ENCODE measurements at regions not wholly inside any gene's neighbourhood (a gene's known extent, or its start where the extent isn't known, plus 50 kb on each side); places are given as distances from the start of the nearest gene placed in this dataset.
"Not testable (repeated sequence)": the region's sequence is repeated elsewhere in the genome, so short reads cannot be mapped to it uniquely, and the experiment has no call there.

DNA sequence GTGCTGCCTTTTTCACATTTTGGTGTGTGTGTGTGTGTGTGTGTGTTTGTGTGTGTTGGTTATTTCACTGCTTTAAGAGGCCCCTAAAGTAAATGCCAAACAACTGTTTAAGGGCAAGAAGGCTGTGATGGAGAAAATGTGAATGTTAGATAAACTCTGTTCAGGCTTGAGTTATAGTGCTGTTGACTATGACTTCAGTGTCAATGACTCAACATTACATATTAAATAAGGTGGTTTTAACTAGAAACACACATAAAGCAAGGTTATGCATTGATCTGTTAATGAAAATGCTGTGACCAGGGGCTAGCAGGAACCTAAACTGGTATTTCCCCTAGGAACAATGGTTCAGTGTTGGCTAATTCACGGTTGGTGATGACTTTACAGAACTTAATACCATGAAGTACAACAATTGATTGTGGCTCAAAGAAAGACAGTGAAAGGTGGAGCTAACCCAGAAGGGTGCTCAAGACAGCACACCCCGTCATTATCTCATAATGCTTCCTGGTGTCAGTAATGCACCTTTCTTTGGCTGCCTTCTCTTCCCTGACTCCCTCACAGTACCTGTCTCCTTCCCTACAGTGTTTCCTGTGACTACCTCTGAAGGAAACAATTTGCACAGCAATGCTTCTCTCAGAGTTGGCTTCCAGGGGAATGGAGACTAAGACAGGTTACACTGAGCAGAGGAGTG, 116.1 kb downstream of the RIN2 start:
- no peak for DNase-seq

DNA sequence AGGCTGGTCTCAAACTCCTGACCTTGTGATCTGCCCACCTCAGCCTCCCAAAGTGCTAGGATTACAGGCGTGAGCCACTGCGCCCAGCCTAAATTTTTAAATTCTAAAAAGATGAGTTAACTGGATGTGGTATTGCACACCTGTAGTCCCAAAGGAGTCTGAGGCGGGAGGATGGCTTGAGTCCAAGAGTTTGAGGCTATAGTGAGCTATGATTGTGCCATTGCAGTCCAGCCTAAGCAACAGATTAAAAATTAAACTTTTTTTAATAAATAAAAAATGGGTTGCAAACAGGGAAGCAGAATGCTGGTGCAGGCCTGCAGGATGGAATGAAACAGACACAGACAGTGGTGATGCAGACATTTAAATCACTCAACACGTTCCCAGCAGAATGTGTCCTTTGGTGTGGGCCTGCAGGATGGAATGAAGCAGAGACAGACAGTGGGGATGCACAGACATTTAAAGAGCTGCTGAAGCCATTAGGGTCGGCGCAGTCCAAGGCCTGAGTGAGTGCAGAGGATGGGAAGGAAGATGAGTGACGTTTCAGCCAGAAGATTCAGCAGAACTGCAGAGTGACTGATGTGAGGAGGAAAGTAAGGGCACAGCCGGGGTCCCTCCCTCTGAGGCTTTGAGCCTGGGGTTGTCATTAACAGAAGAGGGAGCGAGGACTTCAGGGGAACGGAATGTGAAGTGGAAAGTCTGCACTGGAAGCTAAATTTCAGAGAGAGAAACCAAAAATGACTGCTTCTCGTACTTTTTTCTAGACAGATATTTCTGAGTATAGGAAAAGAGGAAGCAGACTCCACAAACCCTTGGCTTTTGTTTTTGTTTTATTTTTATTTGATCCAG, 117.5 kb downstream of the RIN2 start:
- no peak for DNase-seq

DNA sequence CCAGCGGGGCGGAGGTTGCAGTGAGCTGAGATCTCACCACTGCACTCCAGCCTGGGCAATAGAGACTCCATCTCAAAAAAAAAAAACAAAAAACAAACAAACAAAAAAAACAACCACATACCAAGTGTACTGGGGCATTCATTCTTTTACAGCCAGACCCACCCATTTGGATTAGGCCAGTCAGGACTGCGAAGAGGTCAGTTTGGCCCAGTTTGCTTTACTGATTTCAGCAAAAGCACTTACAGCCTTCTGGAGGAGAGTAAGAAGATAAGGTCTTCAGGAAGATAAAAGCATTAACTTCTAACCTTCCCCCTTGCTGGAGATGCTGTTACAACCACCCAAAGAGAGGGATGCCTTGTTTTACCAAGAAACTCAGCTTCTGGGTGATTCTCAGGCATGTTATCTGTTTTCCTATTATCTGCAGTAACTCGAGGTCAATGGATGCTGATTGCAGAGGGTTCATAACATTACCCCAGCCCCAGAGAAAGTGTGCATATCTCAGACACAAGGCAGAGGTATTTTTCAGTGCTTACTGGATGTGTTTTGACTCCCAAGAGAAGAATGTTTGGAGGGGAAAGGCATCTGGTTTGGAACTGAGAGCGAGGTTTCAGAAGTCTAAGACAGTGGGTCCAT, 118.9 kb downstream of the RIN2 start:
- DNase-seq = no peak

DNA sequence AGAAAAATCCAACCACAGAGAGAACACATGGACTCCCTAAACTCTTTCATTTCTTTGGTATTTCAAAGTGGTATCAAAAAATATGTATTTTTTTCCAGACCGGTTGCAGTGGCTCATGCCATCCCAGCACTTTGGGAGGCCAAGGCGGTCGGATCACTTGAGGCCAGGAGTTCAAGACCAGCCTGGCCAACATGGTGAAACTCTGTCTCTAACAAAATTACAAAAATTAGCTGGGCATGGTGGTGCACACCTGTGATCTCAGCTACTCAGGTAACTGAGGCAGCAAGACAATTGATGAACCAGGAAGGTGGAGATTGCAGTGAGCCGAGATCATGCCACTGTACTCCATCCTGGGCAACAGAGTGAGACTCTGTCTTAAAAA, 121.8 kb downstream of the RIN2 start:
- not testable (repeated sequence) for DNase-seq

DNA sequence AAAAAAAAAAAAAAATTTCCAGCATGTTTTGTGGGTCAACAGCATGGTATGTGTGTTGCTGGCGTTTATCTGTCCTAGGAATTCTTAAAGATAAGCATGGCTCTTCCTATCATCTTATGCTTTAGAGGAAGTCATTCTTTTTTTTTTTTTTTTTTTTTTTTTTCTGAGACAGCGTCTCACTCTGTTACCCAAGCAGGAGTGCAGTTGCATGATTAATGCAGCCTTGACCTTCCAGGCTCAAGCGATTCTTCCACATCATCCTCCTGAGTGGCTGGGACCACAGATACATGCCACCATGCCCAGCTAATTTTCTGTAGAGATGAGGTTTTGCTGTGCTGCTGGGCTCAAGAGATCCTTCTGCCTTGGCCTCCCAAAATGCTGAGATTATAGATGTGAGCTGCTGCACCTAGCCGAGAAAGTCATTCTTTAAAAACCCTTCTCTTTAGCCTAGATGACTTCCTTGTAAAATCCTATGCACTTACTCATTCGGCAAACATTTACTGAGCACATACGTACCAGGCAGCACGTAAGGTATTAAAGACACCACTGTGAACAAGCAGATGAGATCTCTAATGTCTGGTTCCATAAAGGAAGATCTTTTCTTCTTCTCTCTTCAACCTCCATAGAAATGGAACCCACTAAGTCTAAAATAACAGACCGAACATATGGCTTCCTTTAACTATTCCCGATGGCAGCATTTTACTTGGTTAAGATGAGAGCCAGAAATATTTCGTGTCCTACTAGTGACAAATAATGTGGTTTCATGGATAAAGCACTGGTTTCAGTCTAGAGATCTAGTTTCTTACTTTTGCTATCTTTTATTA, 122.4 kb downstream of the RIN2 start:
- no peak for DNase-seq

DNA sequence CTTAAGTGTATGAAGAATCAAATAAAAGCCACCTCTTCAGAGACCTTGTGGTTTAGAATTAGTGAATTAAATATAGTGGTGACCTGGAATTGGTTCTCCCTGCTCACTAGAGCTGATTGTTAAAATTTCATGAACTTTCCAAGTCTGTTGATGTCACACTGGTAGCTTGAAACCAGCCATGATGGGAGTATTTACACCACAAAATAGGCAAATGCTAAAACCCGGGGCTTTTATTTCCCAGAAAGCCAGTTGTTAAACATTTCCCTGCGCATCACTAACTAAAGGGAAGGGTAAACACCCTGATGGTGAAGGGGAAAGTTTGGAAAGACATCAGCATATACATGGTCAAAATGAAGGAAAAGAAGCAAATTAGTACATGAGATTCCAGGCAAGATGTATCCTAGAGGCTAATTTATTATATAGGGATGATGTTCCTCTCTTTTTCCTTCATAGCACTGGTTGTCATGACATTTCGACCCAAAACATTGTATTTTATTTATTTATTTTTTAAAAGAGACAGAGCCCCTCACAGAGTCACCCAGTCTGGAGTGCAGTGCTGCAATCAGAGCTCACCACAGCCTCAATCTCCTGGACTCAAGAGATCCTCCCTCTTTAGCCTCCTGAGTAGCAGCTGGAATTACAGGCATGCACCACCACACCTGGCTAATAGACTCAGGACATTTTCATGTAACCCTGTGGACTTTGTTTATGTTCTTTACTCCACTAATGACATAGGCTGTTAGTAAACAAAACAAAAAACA, 123.2 kb downstream of the RIN2 start:
- DNase-seq = no peak

DNA sequence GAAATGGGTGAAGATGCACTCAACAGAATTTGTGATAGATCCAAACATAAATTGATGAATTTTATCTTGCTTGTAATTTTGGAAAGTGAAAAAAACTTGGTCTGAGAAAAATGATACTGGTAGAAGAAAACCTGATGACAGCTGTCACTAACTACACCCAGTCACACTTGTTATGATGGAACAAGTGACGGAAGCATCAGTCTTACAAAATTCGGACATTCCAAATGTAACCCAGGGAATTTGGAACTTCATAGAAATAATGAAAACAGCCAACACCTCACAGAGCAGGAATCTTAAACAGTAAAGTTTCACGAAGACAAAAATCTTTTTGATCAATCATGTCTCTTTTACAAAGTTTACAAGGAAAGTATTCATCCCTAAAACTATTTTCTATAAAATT, 123.9 kb downstream of the RIN2 start:
- no peak for DNase-seq

DNA sequence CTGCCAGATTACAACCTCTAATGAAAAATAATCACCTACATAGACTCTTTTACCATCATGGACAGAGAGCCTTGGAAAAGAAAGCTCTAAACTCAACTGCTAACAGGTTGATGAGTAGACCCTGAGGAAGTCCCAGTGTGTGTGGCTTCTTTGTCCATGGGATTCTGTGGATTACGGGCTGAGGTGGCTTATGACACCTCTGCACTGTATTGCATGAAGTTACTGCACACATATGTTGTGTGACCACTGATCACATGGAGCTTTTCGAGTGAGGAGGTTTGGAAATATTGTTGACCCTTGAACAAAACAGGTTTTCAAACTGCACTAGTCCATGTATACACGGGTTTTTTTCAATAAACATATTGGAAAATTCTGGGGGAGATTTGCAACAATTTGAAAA, 124.4 kb downstream of the RIN2 start:
- no peak for DNase-seq

DNA sequence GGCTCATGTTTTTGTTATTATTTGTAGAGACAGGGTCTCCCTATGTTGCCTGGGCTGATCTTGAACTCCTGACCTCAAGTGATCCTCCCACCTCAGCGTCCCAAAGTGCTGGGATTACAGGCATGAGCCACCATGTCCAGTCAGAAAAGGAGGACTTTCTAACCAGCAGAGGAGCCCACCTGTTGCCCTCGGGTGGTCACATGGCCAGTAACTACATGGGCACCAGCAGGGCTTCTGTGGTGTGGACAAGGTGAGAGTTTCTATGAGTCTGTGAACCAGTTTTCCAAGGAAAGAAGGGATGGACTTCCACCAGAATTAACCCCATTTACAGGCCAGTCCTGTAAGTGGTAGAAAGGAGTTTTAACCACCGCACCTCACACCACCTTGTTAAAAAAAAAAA, 125.4 kb downstream of the RIN2 start:
- DNase-seq = no peak

DNA sequence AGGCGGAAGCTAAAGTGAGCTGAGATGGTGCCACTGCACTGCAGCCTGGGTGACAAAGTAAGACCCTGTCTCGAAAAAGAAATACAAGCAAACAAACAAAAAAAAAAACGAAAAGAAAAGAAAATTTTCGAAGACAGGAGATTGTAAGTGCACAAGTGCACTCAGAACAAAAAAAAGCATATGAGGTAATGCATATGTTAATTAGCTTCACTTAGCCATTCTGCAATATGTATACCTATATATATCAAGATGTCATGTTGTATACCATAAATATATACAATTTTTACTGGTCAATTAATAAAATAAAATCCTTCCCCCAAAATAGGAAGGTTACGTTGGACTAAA, 127.5 kb downstream of the RIN2 start:
- DNase-seq = no peak

DNA sequence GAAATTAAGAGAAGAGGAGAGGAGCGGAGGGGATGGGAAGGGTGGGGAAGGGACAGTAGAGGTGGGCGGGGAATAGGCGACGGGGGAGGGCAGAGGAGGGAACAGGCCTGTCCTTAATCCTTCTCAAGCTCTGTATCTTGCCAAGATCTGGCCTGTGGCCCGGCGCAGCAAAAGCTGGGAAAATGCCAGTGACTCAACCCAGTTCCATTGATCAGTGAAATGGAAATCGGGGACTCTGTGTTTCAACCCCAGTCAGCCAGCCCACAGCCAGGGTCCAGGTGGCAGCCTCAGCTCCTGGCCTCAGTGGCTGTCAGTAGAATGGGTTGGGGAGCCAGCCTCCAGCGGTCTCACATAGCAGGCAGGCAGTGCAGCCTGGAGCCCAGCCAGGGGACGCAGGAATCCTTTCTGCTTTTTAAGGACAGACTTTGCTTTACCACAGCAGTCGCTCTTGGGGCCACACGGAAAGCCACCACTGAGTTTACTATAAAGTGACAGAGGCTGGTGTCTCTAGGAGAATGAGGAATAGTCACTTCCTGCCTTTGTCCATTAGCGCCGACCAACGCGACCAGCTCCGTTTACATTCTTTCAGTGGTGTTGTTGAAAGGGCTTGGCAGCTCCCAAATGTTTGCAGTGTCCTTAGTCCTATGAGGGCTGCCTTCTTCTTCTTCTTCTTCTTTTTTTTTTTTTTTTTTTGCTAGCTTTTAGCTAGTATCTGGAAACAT, 128.0 kb downstream of the RIN2 start:
- no peak for DNase-seq

DNA sequence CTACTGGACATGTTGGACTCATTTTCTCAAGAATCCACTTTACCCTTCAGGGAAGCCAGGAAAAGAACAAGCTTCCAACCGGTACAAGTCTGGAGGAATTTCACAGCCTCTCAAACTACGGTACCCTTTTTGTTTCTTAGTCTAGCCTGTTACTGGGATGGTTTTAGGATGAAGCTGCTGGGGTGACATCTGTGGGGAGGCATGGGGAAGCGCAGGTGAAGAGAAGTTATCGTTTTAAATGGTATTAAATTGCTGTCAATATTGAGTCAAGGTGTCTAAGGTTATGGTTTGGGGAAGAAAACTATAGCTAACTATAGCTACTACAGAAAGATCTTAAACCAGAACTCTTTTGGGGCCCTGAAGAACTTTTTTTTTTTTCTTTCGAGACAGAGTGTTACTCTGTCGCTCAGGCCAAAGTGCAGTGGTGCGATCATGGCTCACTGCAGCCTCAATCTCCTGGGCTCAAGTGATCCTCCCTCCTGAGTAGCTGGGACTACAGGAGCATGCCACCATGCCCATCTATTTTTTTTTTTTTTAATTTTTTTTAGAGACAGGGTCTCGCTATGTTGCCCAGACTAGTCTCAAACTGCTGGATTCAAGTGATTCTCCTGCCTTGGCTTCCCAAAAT, 128.7 kb downstream of the RIN2 start:
- no peak for DNase-seq

DNA sequence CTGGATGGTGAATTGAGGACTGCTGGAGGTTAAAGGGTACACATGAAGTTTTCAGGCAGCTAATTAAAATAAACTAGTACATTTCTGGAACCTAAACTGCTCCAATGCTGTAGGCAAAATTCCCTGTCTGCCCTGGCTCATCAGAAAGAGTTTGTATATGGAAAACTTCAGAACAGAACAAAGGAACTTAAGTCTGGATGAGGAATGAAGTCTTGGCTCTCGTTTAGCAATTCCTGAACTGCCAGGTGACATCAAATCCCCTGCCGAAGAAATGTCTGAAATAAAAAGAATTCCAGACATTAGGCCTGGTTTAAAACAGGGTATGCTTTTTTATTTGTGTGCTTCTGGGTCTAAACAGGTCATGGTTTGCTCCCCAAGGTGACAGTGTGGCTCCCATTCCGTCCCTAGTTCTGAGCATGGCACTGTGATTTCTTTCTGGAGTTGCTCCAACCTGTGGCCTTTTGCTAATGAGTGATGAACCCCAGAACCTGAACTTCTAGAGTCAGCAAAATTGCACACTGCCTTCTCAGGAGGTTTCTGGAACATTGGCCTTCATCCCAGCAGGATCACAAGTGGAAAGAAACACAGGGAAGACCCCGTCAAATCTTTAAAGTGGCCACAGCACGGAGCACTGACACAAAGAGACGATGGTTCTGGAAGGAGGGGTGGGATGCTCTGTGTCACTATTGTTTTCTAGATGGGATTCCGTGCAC, 129.4 kb upstream of the NAA20 start:
- DNase-seq = no peak

DNA sequence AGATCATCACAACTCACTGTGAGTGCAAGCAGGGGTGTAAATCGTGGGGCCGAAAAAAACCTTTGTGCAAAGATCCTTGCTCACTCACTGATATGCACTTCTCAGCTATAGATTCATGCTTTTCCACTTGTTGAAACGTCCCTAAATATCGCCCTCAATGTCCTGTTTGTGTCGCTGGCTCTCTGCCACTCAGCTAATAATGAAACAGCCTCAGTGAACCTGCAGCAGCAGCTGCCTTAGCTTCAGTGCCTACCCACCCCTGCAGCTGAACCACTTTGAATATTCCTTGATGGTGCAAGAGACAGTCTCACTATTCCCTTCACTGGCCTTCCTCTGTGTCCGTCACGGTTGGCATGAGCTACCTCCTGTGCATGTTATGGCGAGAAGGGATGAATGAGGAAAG, 128.9 kb upstream of the NAA20 start:
- no peak for DNase-seq

DNA sequence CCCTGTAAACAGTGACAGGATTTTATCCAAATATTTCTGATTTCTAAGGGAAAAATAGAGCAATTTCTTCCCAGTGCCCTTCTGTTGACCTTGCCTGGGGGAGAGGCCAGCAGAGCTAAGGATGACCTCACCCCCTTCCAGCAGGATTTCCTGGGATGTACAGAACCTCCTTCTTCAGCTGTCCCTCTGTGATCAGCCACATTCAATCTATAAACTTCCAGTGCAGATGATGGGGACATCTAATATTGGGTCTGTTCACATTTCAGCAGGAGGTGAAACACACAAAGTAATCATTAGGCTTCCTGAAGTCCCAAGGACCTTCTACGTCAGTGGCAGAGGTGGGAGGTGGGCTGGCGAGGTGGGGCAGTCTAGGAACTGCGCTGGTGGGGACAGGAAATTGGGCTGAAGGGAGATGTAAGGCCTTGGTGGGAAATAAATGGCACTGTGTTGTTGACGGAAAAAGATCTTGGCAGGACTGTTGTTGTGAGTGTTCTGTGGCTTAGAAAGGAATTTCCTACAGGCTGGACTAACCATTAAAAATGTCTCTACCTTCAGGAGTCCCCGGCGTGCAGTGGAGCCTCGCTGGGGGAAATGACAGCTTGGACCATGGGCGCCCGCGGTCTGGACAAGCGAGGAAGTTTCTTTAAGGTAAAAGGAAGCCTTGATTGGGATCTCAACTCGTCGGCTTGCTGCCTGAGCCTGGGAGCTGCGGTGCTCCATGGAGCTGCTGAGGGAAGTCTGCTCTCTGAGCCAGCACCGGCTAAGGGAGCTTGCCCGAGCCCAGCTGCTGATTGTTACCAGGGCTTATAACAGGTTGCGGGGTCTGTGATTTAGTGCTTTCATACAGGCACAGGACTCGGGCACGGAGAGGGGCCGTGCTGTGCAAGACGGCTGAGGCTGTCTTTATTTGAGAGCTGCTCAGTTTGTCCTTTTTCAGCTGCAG, 127.9 kb upstream of the NAA20 start:
- DNase-seq = no peak

DNA sequence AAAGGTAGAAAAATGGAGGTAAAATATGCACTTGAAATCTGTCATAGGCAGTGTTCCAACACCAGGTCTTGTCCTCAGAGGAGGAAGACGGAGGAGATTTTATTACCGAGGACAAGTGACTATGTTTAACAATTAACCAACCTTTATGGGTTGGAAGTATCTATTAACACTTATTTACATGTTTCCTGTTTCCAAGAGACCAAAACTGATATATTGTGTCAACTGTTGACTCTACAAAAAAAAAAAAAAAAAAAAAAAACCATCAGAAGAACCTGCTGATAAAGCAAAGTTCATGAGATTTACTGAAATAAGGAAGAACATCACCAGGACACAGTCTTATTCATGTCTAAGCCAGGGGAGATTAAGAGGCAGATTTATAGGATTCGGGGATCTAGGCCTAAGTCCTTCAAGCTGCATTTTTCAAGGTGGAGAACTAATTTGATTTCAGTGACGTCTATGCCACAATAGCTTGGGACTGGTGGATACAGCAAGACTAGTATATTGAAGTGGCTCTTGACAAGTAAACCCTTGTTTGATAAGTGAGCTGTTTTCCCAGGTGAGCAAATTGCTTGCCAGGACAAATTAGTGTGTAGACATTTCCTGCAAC, 126.6 kb upstream of the NAA20 start:
- DNase-seq = no peak

DNA sequence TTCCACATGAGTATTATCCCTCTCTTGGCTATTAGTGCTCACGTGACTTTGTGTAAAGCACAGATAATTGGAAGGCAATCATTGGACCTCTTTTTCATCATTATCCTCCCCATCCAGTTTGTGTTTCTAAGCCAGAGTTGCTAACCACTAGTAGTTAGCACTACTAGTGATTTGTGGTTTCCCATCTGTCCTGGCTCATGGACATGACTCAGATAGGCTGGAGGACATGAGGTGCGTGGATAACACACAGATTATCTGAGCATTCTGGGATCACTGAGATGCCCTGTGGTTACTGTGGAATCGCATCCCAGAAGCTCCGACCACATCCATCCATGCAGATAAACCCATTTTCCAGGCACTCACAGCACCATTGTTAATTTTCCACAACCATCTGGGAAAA, 123.8 kb upstream of the NAA20 start:
- no peak for DNase-seq

DNA sequence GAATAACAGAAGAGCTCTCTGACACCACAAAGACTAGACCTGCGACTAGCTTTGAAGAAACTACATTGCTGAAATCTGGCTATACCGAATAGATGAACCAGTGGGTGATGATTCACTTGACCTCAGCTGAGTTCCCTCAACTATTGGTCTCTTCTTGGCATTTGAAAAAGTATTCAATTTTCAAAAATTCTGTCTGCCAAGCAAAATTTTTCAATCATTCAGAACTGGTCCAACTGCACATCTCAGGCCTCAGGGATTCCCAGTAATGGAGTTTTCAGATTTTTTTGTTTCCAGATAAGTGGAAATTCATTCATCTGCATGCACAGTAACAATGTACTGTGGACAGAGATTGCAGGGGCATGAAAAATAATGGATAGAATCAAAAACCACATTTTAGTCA, 121.4 kb upstream of the NAA20 start:
- no peak for DNase-seq

DNA sequence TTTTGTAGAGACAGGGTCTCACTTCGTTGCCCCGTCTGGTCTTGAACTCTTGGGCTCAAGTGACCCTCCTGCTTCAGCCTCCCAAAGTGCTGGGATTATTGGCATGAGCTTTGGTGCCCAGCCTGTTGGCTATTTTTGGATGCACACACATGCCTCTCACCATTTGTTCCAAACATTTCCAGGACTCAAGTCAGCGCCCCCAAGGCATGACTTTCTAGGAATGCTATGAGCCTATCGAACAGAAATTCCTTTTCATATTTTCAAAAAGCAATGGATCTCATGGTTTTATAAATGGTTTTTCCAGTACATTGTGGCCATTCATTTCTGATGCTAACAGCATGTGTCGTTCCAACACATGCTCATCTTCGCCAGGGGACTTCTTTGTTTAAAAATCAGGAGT, 119.3 kb upstream of the NAA20 start:
- no peak for DNase-seq

Measured in CD4-positive, alpha-beta T cell treated with Interleukin-12 subunit alpha and Interleukin-12 subunit beta, for 1 hour (primary cell).